Hepatocyte (in vitro differentiated cells): ENCODE measurements at regions not wholly inside any gene's neighbourhood (a gene's known extent, or its start where the extent isn't known, plus 50 kb on each side); places are given as distances from the start of the nearest gene placed in this dataset.

Experiments used
- DNase-seq: peaks from one replicate; pipeline ENCODE4 v3.0.0-alpha.2; 2016; ENCODE audit warnings: low spot score
- H2AFZ ChIP-seq: fragments of 200-600 bp; sonication (generic); 2 replicates; pipeline ENCODE4 v1.6.0; 2016; ENCODE audit warnings: antibody characterized with exemption, mild to moderate bottlenecking
- H3K27ac ChIP-seq: fragments of 200-600 bp; sonication (generic); 2 replicates; pipeline ENCODE4 v1.5.1; 2016; ENCODE audit warnings: mild to moderate bottlenecking
- H3K27me3 ChIP-seq: fragments of 200-600 bp; sonication (generic); 2 replicates; pipeline ENCODE4 v1.6.1; 2016
- H3K36me3 ChIP-seq: fragments of 200-600 bp; sonication (generic); replicated peaks from 2 replicates; pipeline ENCODE4 v1.5.1; 2016; ENCODE audit warnings: low read depth; ENCODE audit not compliant: insufficient read depth
- H3K4me1 ChIP-seq: fragments of 200-600 bp; sonication (generic); 2 replicates; pipeline ENCODE4 v1.5.1; 2016; ENCODE audit warnings: mild to moderate bottlenecking, moderate library complexity; ENCODE audit not compliant: insufficient read depth
- H3K4me2 ChIP-seq: fragments of 200-600 bp; sonication (generic); 2 replicates; pipeline ENCODE4 v1.6.0; 2016
- H3K4me3 ChIP-seq: fragments of 200-600 bp; sonication (generic); 2 replicates; pipeline ENCODE4 v1.5.1; 2016; ENCODE audit warnings: mild to moderate bottlenecking
- H3K79me2 ChIP-seq: fragments of 200-600 bp; sonication (generic); 2 replicates; pipeline ENCODE4 v1.6.0; 2017; ENCODE audit warnings: mild to moderate bottlenecking
- H3K9me2 ChIP-seq: fragments of 200-600 bp; sonication (generic); replicated peaks from 2 replicates; pipeline ENCODE4 v1.6.0; 2017; ENCODE audit warnings: mild to moderate bottlenecking; ENCODE audit not compliant: insufficient read depth
- H3K9me3 ChIP-seq: fragments of 200-600 bp; sonication (generic); 2 replicates; pipeline ENCODE4 v1.5.1; 2016; ENCODE audit warnings: low read depth, mild to moderate bottlenecking
- H4K20me1 ChIP-seq: fragments of 200-600 bp; sonication (generic); 2 replicates; pipeline ENCODE4 v1.6.0; 2016; ENCODE audit warnings: mild to moderate bottlenecking; ENCODE audit not compliant: insufficient read depth, poor library complexity, severe bottlenecking
- EZH2 ChIP-seq: fragments of 200-600 bp; sonication (generic); IDR thresholded peaks from 2 replicates; pipeline ENCODE4 v1.6.1; 2016; ENCODE audit warnings: antibody characterized with exemption, mild to moderate bottlenecking, borderline replicate concordance
- EZH2phosphoT487 ChIP-seq: fragments of 200-600 bp; sonication (generic); IDR thresholded peaks from one replicate; pipeline ENCODE4 v1.6.1; 2018; ENCODE audit warnings: antibody characterized with exemption, mild to moderate bottlenecking, low read depth, moderate library complexity; ENCODE audit not compliant: unreplicated experiment, severe bottlenecking
- WGBS: methylation state at CpG from one replicate; pipeline ENCODE4 v1.1.6; 2016; ENCODE audit warnings: low lambda C conversion rate; ENCODE audit errors: missing lambda C conversion rate; 5-methylcytosine and 5-hydroxymethylcytosine counted together
- TF ChIP-seq, protein P1 (sequence below): fragments of 200-600 bp; sonication (generic); IDR thresholded peaks from 2 replicates; pipeline ENCODE4 v1.5.1; 2016; ENCODE audit warnings: antibody characterized with exemption, mild to moderate bottlenecking; ENCODE audit not compliant: poor library complexity

DNA sequence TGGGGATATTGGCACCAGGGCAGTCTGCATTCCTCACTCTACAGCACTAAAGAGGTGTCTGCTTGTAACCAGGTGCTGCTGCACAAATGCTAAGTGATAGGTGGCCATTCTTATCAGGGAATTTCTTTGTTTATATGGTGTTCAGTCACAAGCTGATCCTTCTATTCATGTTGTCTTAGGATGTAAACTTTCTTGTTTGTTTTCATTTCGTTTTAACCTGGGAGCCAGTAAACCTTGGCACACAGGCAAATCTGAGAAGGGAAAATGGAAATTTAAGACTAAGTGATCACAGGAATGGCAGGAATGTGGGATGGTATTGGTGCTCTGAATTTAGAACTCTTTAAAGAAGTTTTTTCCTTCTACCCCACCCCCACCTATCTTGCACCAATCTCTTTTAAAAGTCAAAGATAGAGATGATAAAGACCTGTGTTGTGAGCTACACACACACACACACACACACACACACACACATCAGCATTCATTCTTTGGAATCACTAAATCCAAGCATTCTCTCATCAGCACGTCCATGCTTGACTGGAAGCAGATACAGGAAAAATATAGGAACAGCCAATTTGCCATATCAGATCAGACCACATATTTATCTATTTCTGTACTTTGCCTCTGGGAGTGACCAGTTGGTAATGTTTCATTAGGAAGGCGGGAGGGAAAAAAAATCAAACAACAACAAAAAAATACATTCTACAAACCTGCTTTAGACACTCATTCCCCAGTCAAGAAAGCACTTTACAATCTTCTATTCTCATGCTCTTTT is 451.4 kb upstream of the ADGRL2 start:
- TF ChIP-seq EZH2: no peak
- TF ChIP-seq EZH2phosphoT487: no peak
- TF ChIP-seq, protein P1, sequence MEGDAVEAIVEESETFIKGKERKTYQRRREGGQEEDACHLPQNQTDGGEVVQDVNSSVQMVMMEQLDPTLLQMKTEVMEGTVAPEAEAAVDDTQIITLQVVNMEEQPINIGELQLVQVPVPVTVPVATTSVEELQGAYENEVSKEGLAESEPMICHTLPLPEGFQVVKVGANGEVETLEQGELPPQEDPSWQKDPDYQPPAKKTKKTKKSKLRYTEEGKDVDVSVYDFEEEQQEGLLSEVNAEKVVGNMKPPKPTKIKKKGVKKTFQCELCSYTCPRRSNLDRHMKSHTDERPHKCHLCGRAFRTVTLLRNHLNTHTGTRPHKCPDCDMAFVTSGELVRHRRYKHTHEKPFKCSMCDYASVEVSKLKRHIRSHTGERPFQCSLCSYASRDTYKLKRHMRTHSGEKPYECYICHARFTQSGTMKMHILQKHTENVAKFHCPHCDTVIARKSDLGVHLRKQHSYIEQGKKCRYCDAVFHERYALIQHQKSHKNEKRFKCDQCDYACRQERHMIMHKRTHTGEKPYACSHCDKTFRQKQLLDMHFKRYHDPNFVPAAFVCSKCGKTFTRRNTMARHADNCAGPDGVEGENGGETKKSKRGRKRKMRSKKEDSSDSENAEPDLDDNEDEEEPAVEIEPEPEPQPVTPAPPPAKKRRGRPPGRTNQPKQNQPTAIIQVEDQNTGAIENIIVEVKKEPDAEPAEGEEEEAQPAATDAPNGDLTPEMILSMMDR: no peak
- H4K20me1 ChIP-seq: no peaks in the 10 kb centered on the region
- no peak overlapping the region for H3K4me3 ChIP-seq
- H2AFZ ChIP-seq: no peak overlapping the region
- H3K27me3 ChIP-seq: no peaks in the 10 kb centered on the region
- H3K36me3 ChIP-seq: no peaks in the 10 kb centered on the region
- H3K9me3 ChIP-seq: no peaks in the 10 kb centered on the region
- WGBS: 62% methylated on average over 3 of the region's 3 CpGs
- no peaks in the 10 kb centered on the region for H3K9me2 ChIP-seq
- H3K79me2 ChIP-seq: no peaks in the 10 kb centered on the region
- no peak overlapping the region for H3K27ac ChIP-seq
- peak overlapping the region; percentile 6 for H3K4me2 ChIP-seq
- DNase-seq: no peak
- peaks cover 9% of the 10 kb centered on the region for H3K4me1 ChIP-seq

DNA sequence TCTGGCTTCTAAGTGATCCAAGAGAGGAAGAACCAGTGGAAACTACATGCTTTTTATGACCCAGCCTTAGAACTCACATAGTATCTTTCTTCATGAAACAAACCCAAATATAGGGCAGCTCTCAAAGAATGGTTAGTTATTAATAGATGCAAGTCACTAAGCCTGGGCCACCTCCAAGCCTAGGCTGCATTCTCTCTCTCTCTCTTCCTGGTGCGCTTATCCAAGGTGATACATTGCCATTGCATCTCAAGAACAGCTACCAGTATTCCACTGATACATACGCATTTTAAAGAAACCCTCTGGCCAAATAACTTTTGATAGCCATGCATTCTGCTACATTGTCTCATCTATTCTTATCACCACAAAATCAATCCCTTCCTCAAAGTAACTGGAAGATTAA is 455.6 kb upstream of the ADGRL2 start:
- Histone ChIP-seq H3K36me3 (no peaks in the 10 kb centered on the region), H2AFZ (no peak overlapping the region), H3K9me2 (no peaks in the 10 kb centered on the region), H4K20me1 (no peaks in the 10 kb centered on the region), H3K27me3 (no peaks in the 10 kb centered on the region), H3K4me1 (peaks cover 8% of the 10 kb centered on the region), H3K4me2 (no peak overlapping the region), H3K27ac (no peak overlapping the region), H3K79me2 (no peaks in the 10 kb centered on the region), H3K4me3 (no peak overlapping the region), H3K9me3 (no peaks in the 10 kb centered on the region)
- TF ChIP-seq EZH2phosphoT487 (no peak), EZH2 (no peak)
- TF ChIP-seq, protein P1: no peak
- no peak for DNase-seq
- WGBS: 94% methylated on average over 2 of the region's 2 CpGs

DNA sequence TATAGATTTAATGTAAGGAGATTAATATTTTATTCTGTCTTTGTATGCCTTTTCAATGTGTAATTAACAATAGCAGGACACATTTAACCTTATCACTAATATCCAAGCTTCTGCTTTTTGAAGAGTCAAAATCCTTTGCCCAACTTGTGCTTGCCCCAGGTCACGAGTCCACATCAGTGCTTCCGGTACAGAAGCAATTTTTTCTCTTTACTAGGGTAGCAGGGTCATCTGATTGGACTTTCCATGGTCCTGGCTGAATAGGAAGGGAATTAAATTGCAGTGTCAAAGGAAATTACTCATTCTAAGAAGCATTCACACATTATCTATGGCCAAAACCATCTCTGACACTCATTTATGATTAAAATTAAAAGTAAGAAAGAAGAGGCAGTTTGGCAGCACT is 460.5 kb upstream of the ADGRL2 start:
- WGBS: 89% methylated on average over 2 of the region's 2 CpGs
- H4K20me1 ChIP-seq: no peaks in the 10 kb centered on the region
- H3K9me3 ChIP-seq: no peaks in the 10 kb centered on the region
- H3K79me2 ChIP-seq: no peaks in the 10 kb centered on the region
- no peaks in the 10 kb centered on the region for H3K36me3 ChIP-seq
- DNase-seq: no peak
- H3K27ac ChIP-seq: no peak overlapping the region
- no peak overlapping the region for H2AFZ ChIP-seq
- no peaks in the 10 kb centered on the region for H3K27me3 ChIP-seq
- H3K9me2 ChIP-seq: no peaks in the 10 kb centered on the region
- H3K4me3 ChIP-seq: no peak overlapping the region
- TF ChIP-seq, protein P1: no peak
- TF ChIP-seq EZH2phosphoT487 (no peak), EZH2 (no peak)
- H3K4me2 ChIP-seq: no peak overlapping the region
- H3K4me1 ChIP-seq: peaks cover 4% of the 10 kb centered on the region

DNA sequence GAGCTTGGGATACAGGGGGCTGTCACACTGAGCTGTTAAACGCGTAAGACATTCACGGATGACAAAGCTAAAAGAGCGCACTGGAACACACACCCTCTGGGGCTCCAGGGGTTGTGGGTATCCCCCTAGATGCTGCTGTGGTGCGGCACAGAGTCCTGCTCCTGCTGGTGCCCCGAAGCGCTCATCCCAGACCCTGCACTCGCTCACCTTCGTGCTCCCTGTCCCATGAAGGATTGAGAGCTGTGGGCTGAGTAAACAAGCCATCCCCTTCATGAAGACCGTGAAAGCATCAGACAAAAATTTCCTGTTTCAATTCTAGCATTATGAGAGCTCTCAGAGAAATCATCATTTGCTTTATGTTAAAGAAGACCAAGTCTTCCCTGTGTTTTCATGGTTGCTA is 463.5 kb upstream of the ADGRL2 start:
- H2AFZ ChIP-seq: no peak overlapping the region
- no peak for DNase-seq
- WGBS: 96% methylated on average over 10 of the region's 10 CpGs
- no peak overlapping the region for H3K4me2 ChIP-seq
- no peak overlapping the region for H3K4me3 ChIP-seq
- H3K79me2 ChIP-seq: no peaks in the 10 kb centered on the region
- TF ChIP-seq EZH2phosphoT487 (no peak), EZH2 (no peak)
- TF ChIP-seq, protein P1: no peak
- no peak overlapping the region for H3K27ac ChIP-seq
- no peaks in the 10 kb centered on the region for H3K27me3 ChIP-seq
- H4K20me1 ChIP-seq: no peaks in the 10 kb centered on the region
- no peaks in the 10 kb centered on the region for H3K9me3 ChIP-seq
- H3K9me2 ChIP-seq: no peaks in the 10 kb centered on the region
- H3K4me1 ChIP-seq: no peaks in the 10 kb centered on the region
- H3K36me3 ChIP-seq: no peaks in the 10 kb centered on the region
